CD4-positive, CD25-positive, alpha-beta regulatory T cell (primary cell): ENCODE measurements at regions not wholly inside any gene's neighbourhood (a gene's known extent, or its start where the extent isn't known, plus 50 kb on each side); places are given as distances from the start of the nearest gene placed in this dataset.

ENCODE experiments used
- ATAC-seq, 2 donors: fragments of 150-1000 bp; cut with Tn5 transposase; one replicate each; pipeline ENCODE4 v1.10.0; 2021; ENCODE audit warnings: low read depth in 2 of 2, moderate number of reproducible peaks in 2 of 2, moderate library complexity in 1 of 2
- DNase-seq, 3 donors: peaks; one replicate each; pipeline versions ENCODE4 v3.0.0 to v3.0.0-alpha.2; 2012 to 2022; ENCODE audit warnings: mixed read lengths in 1 of 3
- H3K27ac ChIP-seq: one replicate; pipeline ENCODE4 v1.7.0; 2013; ENCODE audit warnings: mild to moderate bottlenecking, low read length; ENCODE audit not compliant: insufficient read depth, poor library complexity, severe bottlenecking
- H3K27me3 ChIP-seq: one replicate; pipeline ENCODE4 v1.7.0; 2013; ENCODE audit warnings: low read length; ENCODE audit not compliant: control insufficient read depth, insufficient read depth
- H3K36me3 ChIP-seq: one replicate; pipeline ENCODE4 v1.7.0; 2013; ENCODE audit warnings: mild to moderate bottlenecking, low read length, moderate library complexity; ENCODE audit not compliant: control insufficient read depth, insufficient read depth
- H3K4me1 ChIP-seq: 2 replicates; pipeline ENCODE4 v1.7.0; 2013; ENCODE audit warnings: mild to moderate bottlenecking, low read length; ENCODE audit not compliant: insufficient read depth, control insufficient read depth, poor library complexity, severe bottlenecking
- H3K4me3 ChIP-seq: one replicate; pipeline ENCODE4 v1.7.0; 2013; ENCODE audit warnings: low read depth, mild to moderate bottlenecking, low read length, moderate library complexity
- H3K9me3 ChIP-seq, 2 experiments: 1 replicate in 1 of 2; 2 replicates in 1 of 2; pipeline ENCODE4 v1.7.0; 2013; ENCODE audit warnings: low read length in 2 of 2, mild to moderate bottlenecking in 1 of 2, moderate library complexity in 1 of 2; ENCODE audit not compliant: control insufficient read depth in 2 of 2
- H3K27ac Mint-ChIP-seq, 3 donors: one replicate each; pipeline ENCODE4 v1.8.0; 2020 to 2022; ENCODE audit warnings: mild to moderate bottlenecking in 3 of 3, mixed read lengths in 3 of 3, moderate library complexity in 2 of 3
- H3K27me3 Mint-ChIP-seq: one replicate; pipeline ENCODE4 v1.8.0; 2022; ENCODE audit warnings: mild to moderate bottlenecking, mixed read lengths
- H3K36me3 Mint-ChIP-seq: one replicate; pipeline ENCODE4 v1.8.0; 2020; ENCODE audit warnings: mixed read lengths
- H3K4me1 Mint-ChIP-seq, 4 donors: one replicate each; pipeline ENCODE4 v1.8.0; 2020 to 2022; ENCODE audit warnings: mixed read lengths in 4 of 4, mild to moderate bottlenecking in 1 of 4
- H3K4me3 Mint-ChIP-seq, 4 donors: one replicate each; pipeline ENCODE4 v1.8.0; 2020 to 2022; ENCODE audit warnings: mild to moderate bottlenecking in 4 of 4, mixed read lengths in 4 of 4, moderate library complexity in 3 of 4
- H3K9me3 Mint-ChIP-seq, 7 donors: one replicate each; pipeline ENCODE4 v1.8.0; 2020 to 2022; ENCODE audit warnings: mixed read lengths in 7 of 7, mild to moderate bottlenecking in 3 of 7, moderate library complexity in 2 of 7

- ATAC-seq: peak in 1 of 2 donors; percentile 44
- H3K36me3 Mint-ChIP-seq: no peaks in the 10 kb centered on the region
- no peak overlapping the region for H3K27ac ChIP-seq
Measured at GRCh38 chr1:229158341-229158921, 112.5 kb upstream of the RAB4A start.

GRCh38 chr1:229158927-229159326, 112.0 kb upstream of the RAB4A start:
- no peak for ATAC-seq
- no peaks in the 10 kb centered on the region for H3K27me3 ChIP-seq

More at GRCh38 chr1:229158341-229158921, 112.5 kb upstream of the RAB4A start:
- no peaks in the 10 kb centered on the region for H3K27me3 ChIP-seq
- no peaks in the 10 kb centered on the region for H3K4me1 ChIP-seq
- no peaks in the 10 kb centered on the region for H3K9me3 ChIP-seq
- DNase-seq: no peak
- Mint-ChIP-seq H3K27me3 (no peaks in the 10 kb centered on the region), H3K9me3 (no peaks in the 10 kb centered on the region), H3K4me1 (peaks cover 0 to 17% (median 5%) of the 10 kb centered on the region in 4 donors), H3K27ac (peak overlapping the region in 1 of 3 donors; percentile 54), H3K4me3 (peak overlapping the region in 1 of 4 donors; percentile 18)
- no peaks in the 10 kb centered on the region for H3K36me3 ChIP-seq
- no peak overlapping the region for H3K4me3 ChIP-seq

GRCh38 chr1:229159668-229160544, 111.0 kb upstream of the RAB4A start:
- ATAC-seq: no peak
- Histone ChIP-seq H3K27ac (no peak overlapping the region), H3K4me3 (no peak overlapping the region), H3K36me3 (no peaks in the 10 kb centered on the region), H3K9me3 (no peaks in the 10 kb centered on the region), H3K27me3 (no peaks in the 10 kb centered on the region), H3K4me1 (no peaks in the 10 kb centered on the region)
- Mint-ChIP-seq H3K27me3 (no peaks in the 10 kb centered on the region), H3K27ac (no peak overlapping the region), H3K4me1 (peaks cover 0 to 12% (median 6%) of the 10 kb centered on the region in 4 donors), H3K9me3 (peaks cover 0 to 2% (median 0%) of the 10 kb centered on the region in 7 donors), H3K36me3 (no peaks in the 10 kb centered on the region), H3K4me3 (no peak overlapping the region)
- DNase-seq: no peak

More at GRCh38 chr1:229158927-229159326, 112.0 kb upstream of the RAB4A start:
- H3K4me3 ChIP-seq: no peak overlapping the region
- Mint-ChIP-seq H3K27me3 (no peaks in the 10 kb centered on the region), H3K27ac (no peak overlapping the region), H3K36me3 (no peaks in the 10 kb centered on the region), H3K4me1 (peaks cover 0 to 17% (median 3%) of the 10 kb centered on the region in 4 donors), H3K4me3 (no peak overlapping the region), H3K9me3 (no peaks in the 10 kb centered on the region)
- H3K27ac ChIP-seq: no peak overlapping the region
- H3K4me1 ChIP-seq: no peaks in the 10 kb centered on the region
- no peaks in the 10 kb centered on the region for H3K9me3 ChIP-seq
- no peaks in the 10 kb centered on the region for H3K36me3 ChIP-seq
- no peak for DNase-seq

- H3K27me3 Mint-ChIP-seq: no peaks in the 10 kb centered on the region
- H3K27ac Mint-ChIP-seq: no peak overlapping the region
- Histone ChIP-seq H3K9me3 (no peaks in the 10 kb centered on the region), H3K4me1 (no peaks in the 10 kb centered on the region), H3K27me3 (no peaks in the 10 kb centered on the region), H3K27ac (no peak overlapping the region), H3K36me3 (no peaks in the 10 kb centered on the region), H3K4me3 (no peak overlapping the region)
- H3K4me1 Mint-ChIP-seq: peaks cover 0 to 7% (median under 1%) of the 10 kb centered on the region in 4 donors
- H3K9me3 Mint-ChIP-seq: peaks cover 0 to 2% (median 0%) of the 10 kb centered on the region in 7 donors
- DNase-seq (no peak), ATAC-seq (no peak)
- no peaks in the 10 kb centered on the region for H3K36me3 Mint-ChIP-seq
- no peak overlapping the region for H3K4me3 Mint-ChIP-seq
Measured at GRCh38 chr1:229161740-229162139, 109.2 kb upstream of the RAB4A start.

GRCh38 chr1:229162825-229163515, 107.9 kb upstream of the RAB4A start:
- H3K4me3 Mint-ChIP-seq: no peak overlapping the region
- no peak for ATAC-seq

GRCh38 chr1:229164348-229164747, 106.6 kb upstream of the RAB4A start:
- H3K27me3 ChIP-seq: no peaks in the 10 kb centered on the region
- H3K9me3 Mint-ChIP-seq: peaks cover 0 to 2% (median 0%) of the 10 kb centered on the region in 7 donors
- no peaks in the 10 kb centered on the region for H3K36me3 ChIP-seq
- no peak overlapping the region for H3K27ac ChIP-seq
- H3K9me3 ChIP-seq: no peaks in the 10 kb centered on the region
- ATAC-seq (no peak), DNase-seq (no peak)
- no peak overlapping the region for H3K4me3 ChIP-seq
- no peak overlapping the region for H3K27ac Mint-ChIP-seq
- no peaks in the 10 kb centered on the region for H3K36me3 Mint-ChIP-seq
- H3K4me3 Mint-ChIP-seq: no peak overlapping the region
- no peaks in the 10 kb centered on the region for H3K4me1 ChIP-seq
- H3K27me3 Mint-ChIP-seq: peaks cover 4% of the 10 kb centered on the region
- H3K4me1 Mint-ChIP-seq: peaks cover 0 to 7% (median 2%) of the 10 kb centered on the region in 4 donors

More at GRCh38 chr1:229162825-229163515, 107.9 kb upstream of the RAB4A start:
- Histone ChIP-seq H3K36me3 (no peaks in the 10 kb centered on the region), H3K4me3 (no peak overlapping the region), H3K27me3 (no peaks in the 10 kb centered on the region), H3K27ac (no peak overlapping the region), H3K4me1 (no peaks in the 10 kb centered on the region), H3K9me3 (no peaks in the 10 kb centered on the region)
- Mint-ChIP-seq H3K9me3 (peaks cover 0 to 2% (median 0%) of the 10 kb centered on the region in 7 donors), H3K27ac (no peak overlapping the region), H3K27me3 (peaks cover 4% of the 10 kb centered on the region), H3K4me1 (peaks cover 0 to 7% (median 2%) of the 10 kb centered on the region in 4 donors), H3K36me3 (no peaks in the 10 kb centered on the region)
- DNase-seq: no peak

- Mint-ChIP-seq H3K27ac (peak overlapping the region in 1 of 3 donors; percentile 8), H3K9me3 (peaks cover 0 to 2% (median 0%) of the 10 kb centered on the region in 7 donors), H3K27me3 (peaks cover 4% of the 10 kb centered on the region), H3K36me3 (no peaks in the 10 kb centered on the region), H3K4me1 (peaks cover 0 to 7% (median 2%) of the 10 kb centered on the region in 4 donors), H3K4me3 (no peak overlapping the region)
- Histone ChIP-seq H3K9me3 (no peaks in the 10 kb centered on the region), H3K36me3 (no peaks in the 10 kb centered on the region), H3K4me3 (no peak overlapping the region), H3K27ac (no peak overlapping the region), H3K27me3 (no peaks in the 10 kb centered on the region), H3K4me1 (no peaks in the 10 kb centered on the region)
- peak in 1 of 3 donors; percentile 43 for DNase-seq
- no peak for ATAC-seq
Measured at GRCh38 chr1:229164836-229165735, 105.8 kb upstream of the RAB4A start.
